Activated naive CD8-positive, alpha-beta T cell treated with anti-CD3 and anti-CD28 coated beads, Interleukin-2, amount 10 ng/mL, durations not matched to agents 7 days and 5 days (primary cell): ENCODE measurements at regions not wholly inside any gene's neighbourhood (a gene's known extent, or its start where the extent isn't known, plus 50 kb on each side); places are given as distances from the start of the nearest gene placed in this dataset.

Experiments
- ATAC-seq: fragments of 150-1000 bp; cut with Tn5 transposase; one replicate; pipeline ENCODE4 v1.10.0; 2021; ENCODE audit warnings: low read depth, moderate library complexity
- POLR2A ChIA-PET: fragments of 350-600 bp; sonication (Branson Sonifier 250); formaldehyde crosslinking; loops from one replicate; lab custom pipeline; 2021; ENCODE audit warnings: antibody characterized with exemption; lab: Charles Lee
- DNase-seq: peaks from one replicate; pipeline ENCODE4 v3.0.0; 2021
- H3K27ac Mint-ChIP-seq: one replicate; pipeline ENCODE4 v1.8.0; 2022; ENCODE audit warnings: mild to moderate bottlenecking, mixed read lengths
- H3K27me3 Mint-ChIP-seq: one replicate; pipeline ENCODE4 v1.8.0; 2022; ENCODE audit warnings: mild to moderate bottlenecking, moderate library complexity, mixed read lengths
- H3K36me3 Mint-ChIP-seq: one replicate; pipeline ENCODE4 v1.8.0; 2021; ENCODE audit warnings: mild to moderate bottlenecking, mixed read lengths
- H3K4me1 Mint-ChIP-seq: one replicate; pipeline ENCODE4 v1.8.0; 2021; ENCODE audit warnings: mixed read lengths
- H3K4me3 Mint-ChIP-seq: one replicate; pipeline ENCODE4 v1.8.0; 2022; ENCODE audit warnings: mild to moderate bottlenecking, moderate library complexity, mixed read lengths
- H3K9me3 Mint-ChIP-seq: one replicate; pipeline ENCODE4 v1.8.0; 2021; ENCODE audit warnings: mixed read lengths

GRCh38 chr6:170111141-170111664 is 179.7 kb downstream of the DLL1 start:
- Mint-ChIP-seq H3K27ac (no peak overlapping the region), H3K4me3 (no peak overlapping the region), H3K27me3 (peaks cover 21% of the 10 kb centered on the region), H3K4me1 (peaks cover 5% of the 10 kb centered on the region), H3K9me3 (no peaks in the 10 kb centered on the region), H3K36me3 (no peaks in the 10 kb centered on the region)
- DNase-seq (no peak), ATAC-seq (no peak)
- POLR2A ChIA-PET = no interaction called here

DNA sequence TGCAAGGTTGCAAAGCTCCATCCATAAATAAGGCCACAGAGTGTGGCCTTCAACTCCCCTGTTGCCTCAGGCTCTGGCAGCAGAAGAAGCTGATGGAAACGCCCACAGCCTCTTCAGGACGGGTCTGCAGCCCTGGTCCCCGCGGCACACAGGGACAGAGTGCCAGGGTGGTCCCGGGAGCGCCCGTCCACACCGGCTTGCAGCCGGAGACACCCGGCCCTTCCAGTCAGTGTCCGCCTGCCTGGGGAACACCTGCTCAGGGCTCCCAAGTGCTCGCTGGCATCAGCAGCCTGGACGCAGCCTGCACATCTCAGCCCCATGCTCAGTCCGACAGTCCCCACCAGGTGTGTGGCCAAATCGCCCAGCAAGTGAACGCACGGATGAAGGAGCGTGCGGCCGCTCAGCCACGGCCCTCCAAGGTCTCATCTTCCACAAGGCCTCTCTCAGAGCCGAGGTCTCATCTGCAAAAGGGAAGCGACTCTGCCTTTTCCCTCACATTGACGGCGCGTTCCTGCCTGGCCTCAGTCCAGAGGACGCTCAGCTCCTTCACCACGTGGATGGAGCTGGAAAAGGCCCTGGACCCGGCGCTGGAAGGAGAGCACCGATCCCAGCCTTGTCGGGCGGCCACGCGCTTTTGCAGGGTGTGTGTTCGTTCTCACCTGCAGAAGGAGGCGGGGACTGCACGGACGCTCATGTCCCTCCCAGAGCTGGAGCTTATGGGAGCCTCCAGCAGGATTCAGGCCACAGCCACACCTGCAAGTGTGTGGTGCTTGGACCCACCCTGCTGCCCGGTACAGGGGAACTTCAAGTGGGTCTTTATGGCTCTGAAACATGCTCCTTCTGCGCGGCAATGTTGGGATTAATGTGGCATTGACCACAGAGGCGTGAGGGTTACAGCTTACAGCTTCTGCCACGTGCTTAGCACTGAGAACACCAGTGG is 180.4 kb downstream of the DLL1 start:
- DNase-seq (peak; percentile 19), ATAC-seq (no peak)
- POLR2A ChIA-PET = no interaction called here
- Mint-ChIP-seq H3K27me3 (peaks cover 25% of the 10 kb centered on the region), H3K4me1 (peaks cover 2% of the 10 kb centered on the region), H3K4me3 (no peak overlapping the region), H3K36me3 (no peaks in the 10 kb centered on the region), H3K9me3 (no peaks in the 10 kb centered on the region), H3K27ac (no peak overlapping the region)

GRCh38 chr6:170108890-170109587 is 181.8 kb downstream of the DLL1 start:
- peaks cover 2% of the 10 kb centered on the region for H3K4me1 Mint-ChIP-seq
- no peak for ATAC-seq
- no peak overlapping the region for H3K4me3 Mint-ChIP-seq
- peaks cover 22% of the 10 kb centered on the region for H3K27me3 Mint-ChIP-seq
- peaks cover 4% of the 10 kb centered on the region for H3K9me3 Mint-ChIP-seq
- H3K27ac Mint-ChIP-seq = no peak overlapping the region
- DNase-seq = no peak
- POLR2A ChIA-PET = no interaction called here
- peaks cover 2% of the 10 kb centered on the region for H3K36me3 Mint-ChIP-seq

DNA sequence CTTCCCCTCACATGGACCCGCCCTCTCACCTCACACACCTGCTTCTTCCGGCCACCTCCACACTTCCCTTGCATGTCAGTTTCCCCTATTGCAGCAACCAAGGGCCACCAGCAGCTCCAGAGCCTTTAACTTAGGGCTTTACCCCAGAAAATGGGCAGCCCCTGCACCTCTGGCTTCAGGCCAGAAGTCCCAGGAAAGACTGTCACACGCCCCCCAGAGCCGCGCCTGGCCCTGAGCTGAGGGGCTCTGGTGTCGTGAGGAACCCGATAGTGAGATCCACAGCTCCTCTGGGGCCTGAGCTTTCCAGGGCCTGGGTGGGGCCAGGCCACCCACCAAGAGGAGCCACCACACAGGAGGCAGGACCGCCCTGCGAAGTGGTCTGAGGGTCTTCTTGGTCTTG is 182.4 kb downstream of the DLL1 start:
- DNase-seq (no peak), ATAC-seq (no peak)
- H3K27ac Mint-ChIP-seq = no peak overlapping the region

DNA sequence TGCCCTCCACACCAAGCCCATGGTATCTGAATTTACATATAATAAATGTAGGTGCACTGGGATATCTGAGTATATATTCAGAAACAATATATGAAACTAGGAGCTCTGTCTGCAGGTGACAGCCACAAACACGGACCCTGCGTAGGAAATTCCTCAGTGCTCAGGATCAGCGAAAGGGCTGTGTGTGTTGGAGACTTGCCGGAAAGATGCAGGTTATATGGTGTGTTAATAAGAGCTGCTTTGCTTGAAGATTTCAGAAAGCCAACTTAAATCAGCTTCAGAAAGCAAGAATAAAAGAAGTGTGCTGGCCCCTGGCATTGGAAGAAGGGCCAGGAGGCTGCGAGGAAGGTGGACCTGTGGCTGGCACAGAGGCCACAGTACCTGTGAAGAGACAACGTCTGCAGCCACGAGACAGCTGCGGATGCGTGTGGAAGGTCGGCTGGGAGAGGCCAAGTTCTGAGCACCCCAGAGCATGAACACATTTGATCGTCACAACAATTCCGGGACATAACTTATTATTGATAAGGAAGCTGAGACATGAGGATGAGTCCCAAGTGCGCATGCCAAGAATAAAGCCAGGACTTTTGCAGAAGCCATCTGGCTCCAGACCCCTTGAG is 183.2 kb downstream of the DLL1 start:
- Mint-ChIP-seq H3K36me3 (peaks cover 2% of the 10 kb centered on the region), H3K27ac (no peak overlapping the region), H3K9me3 (peaks cover 4% of the 10 kb centered on the region), H3K27me3 (peaks cover 22% of the 10 kb centered on the region), H3K4me1 (peaks cover 3% of the 10 kb centered on the region), H3K4me3 (no peak overlapping the region)
- DNase-seq (no peak), ATAC-seq (no peak)
- POLR2A ChIA-PET = no interaction called here

More for the DNA sequence above, 182.4 kb downstream of the DLL1 start:
- Mint-ChIP-seq H3K36me3 (peaks cover 2% of the 10 kb centered on the region), H3K27me3 (peaks cover 22% of the 10 kb centered on the region), H3K9me3 (peaks cover 4% of the 10 kb centered on the region), H3K4me1 (peaks cover 2% of the 10 kb centered on the region), H3K4me3 (no peak overlapping the region)
- POLR2A ChIA-PET = no interaction called here

DNA sequence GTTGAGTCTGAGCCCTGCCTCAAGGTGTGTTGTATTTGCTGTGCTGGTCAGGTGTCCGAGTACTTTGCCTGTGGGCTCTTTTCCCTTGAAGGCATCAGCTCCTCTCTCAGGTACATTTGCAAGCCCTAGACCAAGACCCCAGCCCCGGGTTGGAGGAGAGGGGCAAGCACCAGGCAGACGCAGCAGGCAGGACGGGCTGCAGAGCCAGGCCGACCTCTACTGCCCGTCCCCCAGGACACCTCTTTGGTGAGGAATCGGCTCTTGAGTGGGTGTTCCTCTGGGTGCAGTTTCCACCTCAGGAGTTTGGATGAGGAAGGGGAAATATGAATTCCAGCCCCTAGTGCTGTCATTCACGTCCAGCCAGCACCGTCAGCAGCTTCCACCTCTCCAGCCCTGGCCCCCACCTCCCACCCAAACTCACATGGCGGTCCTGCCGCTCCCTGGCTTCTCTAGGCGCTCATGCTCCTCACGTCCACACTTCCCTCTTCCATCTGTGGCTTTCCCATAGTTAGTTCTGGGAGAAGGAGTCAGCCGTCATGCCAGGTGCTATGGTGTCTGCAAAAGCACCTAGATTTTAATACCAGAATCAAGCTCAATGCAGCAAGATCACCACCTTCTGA is 183.9 kb downstream of the DLL1 start:
- Mint-ChIP-seq H3K4me1 (peaks cover 3% of the 10 kb centered on the region), H3K27ac (no peak overlapping the region), H3K9me3 (peaks cover 6% of the 10 kb centered on the region), H3K36me3 (peaks cover 2% of the 10 kb centered on the region), H3K27me3 (peaks cover 22% of the 10 kb centered on the region), H3K4me3 (no peak overlapping the region)
- DNase-seq = no peak
- POLR2A ChIA-PET = interaction anchor here (0.7 kb wide), 1 partner anchor 19 kb away, joined by 5 read pairs; no protein-coding TSS in a partner anchor
- ATAC-seq = no peak

- Mint-ChIP-seq H3K36me3 (peaks cover 9% of the 10 kb centered on the region), H3K4me1 (peaks cover 3% of the 10 kb centered on the region), H3K9me3 (peaks cover 10% of the 10 kb centered on the region), H3K27me3 (peaks cover 27% of the 10 kb centered on the region), H3K27ac (peak overlapping the region; percentile 76), H3K4me3 (peak overlapping the region; percentile 41)
- DNase-seq (no peak), ATAC-seq (peak; percentile 45)
- POLR2A ChIA-PET = interaction anchor here (1.1 to 1.4 kb wide), 3 partner anchors 14 to 45 kb away, joined by 3 to 9 read pairs (median 3); no protein-coding TSS in a partner anchor
Observed at GRCh38 chr6:170102582-170103481, 188.0 kb downstream of the DLL1 start.

GRCh38 chr6:170102038-170102437 is 188.8 kb downstream of the DLL1 start:
- ATAC-seq (no peak), DNase-seq (no peak)
- Mint-ChIP-seq H3K36me3 (peaks cover 9% of the 10 kb centered on the region), H3K9me3 (peaks cover 10% of the 10 kb centered on the region), H3K4me1 (peaks cover 3% of the 10 kb centered on the region), H3K4me3 (no peak overlapping the region), H3K27me3 (peaks cover 22% of the 10 kb centered on the region), H3K27ac (no peak overlapping the region)
- POLR2A ChIA-PET = interaction anchor here (1.1 to 1.4 kb wide), 2 partner anchors 13 to 46 kb away, joined by 3 to 9 read pairs; no protein-coding TSS in a partner anchor

DNA sequence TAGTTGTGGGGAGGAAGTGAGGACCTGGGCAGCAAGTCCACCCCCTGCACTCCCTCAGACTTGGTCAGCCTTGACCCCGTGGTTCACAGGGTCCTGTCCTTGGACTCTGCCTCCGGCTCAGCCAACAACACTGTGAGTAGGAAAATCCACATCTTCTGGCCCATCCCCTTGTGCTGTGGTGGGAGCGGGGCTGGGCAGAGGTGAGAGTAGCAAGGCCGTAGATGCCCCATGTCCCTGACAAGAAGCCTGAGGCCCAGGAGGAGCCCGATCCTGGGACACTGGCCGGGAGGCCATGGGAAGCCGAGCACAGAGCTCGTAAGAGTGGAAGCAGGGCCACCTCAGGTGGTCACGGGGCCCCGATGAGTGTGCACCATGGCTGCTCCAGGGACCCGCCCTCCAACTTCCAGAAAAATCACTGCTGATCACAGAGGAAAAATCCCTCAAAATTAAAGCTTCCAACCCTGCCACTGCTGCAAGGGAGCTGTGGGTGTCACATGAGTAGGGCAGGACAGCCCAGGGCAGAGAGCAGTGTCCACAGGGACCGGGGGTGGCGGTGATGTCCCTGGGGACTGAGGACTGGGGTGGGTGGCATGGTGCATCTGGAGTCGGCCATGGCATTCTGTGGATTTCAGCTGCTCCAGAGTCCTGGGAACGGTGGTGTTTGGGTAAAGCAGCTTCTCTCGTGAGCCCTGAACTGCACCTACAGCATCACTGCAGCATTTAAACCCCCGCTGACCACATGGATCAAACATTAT is 189.4 kb downstream of the DLL1 start:
- Mint-ChIP-seq H3K27me3 (peaks cover 17% of the 10 kb centered on the region), H3K4me3 (no peak overlapping the region), H3K27ac (no peak overlapping the region), H3K9me3 (peaks cover 10% of the 10 kb centered on the region), H3K36me3 (peaks cover 9% of the 10 kb centered on the region), H3K4me1 (peaks cover 2% of the 10 kb centered on the region)
- DNase-seq = no peak
- POLR2A ChIA-PET = interaction anchor here (1.4 kb wide), 1 partner anchor 46 kb away, joined by 3 read pairs; no protein-coding TSS in a partner anchor
- no peak for ATAC-seq

DNA sequence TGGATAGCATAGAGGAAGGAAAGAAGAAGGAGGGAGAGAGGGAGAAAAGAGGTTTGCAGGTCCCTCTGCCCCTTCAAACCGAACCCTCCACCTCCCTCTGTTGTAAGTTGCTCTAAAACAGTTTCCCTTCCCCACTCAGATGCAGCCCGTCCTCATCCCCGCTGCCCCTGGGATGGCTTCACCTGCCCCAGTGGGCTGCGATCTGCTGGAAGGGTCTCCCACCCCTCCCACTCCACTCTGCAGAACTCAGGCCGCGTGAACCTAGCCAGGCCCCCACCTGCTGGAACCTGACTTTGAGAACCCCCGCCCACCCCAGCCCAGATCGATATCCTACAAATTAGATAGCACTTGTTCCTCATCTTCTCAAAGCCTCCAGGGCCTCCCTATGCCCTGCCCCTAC is 190.8 kb downstream of the DLL1 start:
- POLR2A ChIA-PET = interaction anchor here (1.5 kb wide), 1 partner anchor 12 kb away, joined by 5 read pairs; no protein-coding TSS in a partner anchor
- H3K27me3 Mint-ChIP-seq = peaks cover 15% of the 10 kb centered on the region
- H3K4me3 Mint-ChIP-seq = no peak overlapping the region
- no peak for DNase-seq
- H3K9me3 Mint-ChIP-seq = peaks cover 10% of the 10 kb centered on the region
- no peak for ATAC-seq
- no peak overlapping the region for H3K27ac Mint-ChIP-seq
- peaks cover 9% of the 10 kb centered on the region for H3K36me3 Mint-ChIP-seq
- H3K4me1 Mint-ChIP-seq = peaks cover 3% of the 10 kb centered on the region

GRCh38 chr6:170099387-170099786 is 191.5 kb downstream of the DLL1 start:
- Mint-ChIP-seq H3K4me3 (no peak overlapping the region), H3K36me3 (peaks cover 7% of the 10 kb centered on the region), H3K27me3 (peaks cover 15% of the 10 kb centered on the region), H3K27ac (no peak overlapping the region), H3K9me3 (peaks cover 6% of the 10 kb centered on the region), H3K4me1 (peaks cover 3% of the 10 kb centered on the region)
- POLR2A ChIA-PET = interaction anchor here (1.5 kb wide), 1 partner anchor 11 kb away, joined by 5 read pairs; no protein-coding TSS in a partner anchor
- ATAC-seq (no peak), DNase-seq (no peak)
